H1 (cell line): ENCODE measurements at regions not wholly inside any gene's neighbourhood (a gene's known extent, or its start where the extent isn't known, plus 50 kb on each side); places are given as distances from the start of the nearest gene placed in this dataset.

Experiments
- CTCF ChIA-PET: fragments of 300-600 bp; sonication (Branson Sonifier 250); formaldehyde crosslinking; loops from one replicate; lab custom pipeline; 2021; ENCODE audit not compliant: partially characterized antibody; lab: Charles Lee
- POLR2A ChIA-PET: fragments of 300-600 bp; sonication (Branson Sonifier 250); formaldehyde crosslinking; loops from one replicate; lab custom pipeline; 2021; ENCODE audit warnings: inconsistent platforms; ENCODE audit not compliant: partially characterized antibody; lab: Charles Lee
- DNase-seq, 2 experiments: peaks; one replicate each; pipeline versions ENCODE4 v3.0.0 to v3.0.0-alpha.2; 2010 to 2022; ENCODE audit warnings: low spot score in 2 of 2, low read depth in 1 of 2, mixed read lengths in 1 of 2
- FAIRE-seq: peaks from 2 replicates; lab custom pipeline; 2011; peaks lifted over from hg19 to GRCh38; lab: Jason Lieb, UNC
- H2AFZ ChIP-seq: 2 replicates; pipeline ENCODE4 v1.8.1; 2012; ENCODE audit warnings: low read length, inconsistent platforms
- H2AK5ac ChIP-seq: 2 replicates; pipeline ENCODE4 v1.6.1; 2013; ENCODE audit warnings: low read depth, low read length
- H2BK120ac ChIP-seq: replicated peaks from 2 replicates; pipeline ENCODE3; 2013; ENCODE audit warnings: low read depth, low read length, inconsistent platforms
- H2BK12ac ChIP-seq: 2 replicates; pipeline ENCODE4 v1.6.1; 2013; ENCODE audit warnings: low read depth, low read length
- H2BK15ac ChIP-seq: 2 replicates; pipeline ENCODE4 v1.6.1; 2013; ENCODE audit warnings: low read length
- H2BK20ac ChIP-seq: 2 replicates; pipeline ENCODE4 v1.6.1; 2013; ENCODE audit warnings: low read length
- H2BK5ac ChIP-seq: 2 replicates; pipeline ENCODE4 v1.6.1; 2013; ENCODE audit warnings: low read depth, low read length
- H3K14ac ChIP-seq: 2 replicates; pipeline ENCODE4 v1.6.1; 2013; ENCODE audit warnings: inconsistent platforms; ENCODE audit not compliant: insufficient read length
- H3K18ac ChIP-seq: 2 replicates; pipeline ENCODE4 v1.6.1; 2013; ENCODE audit warnings: low read length; ENCODE audit errors: extremely low read depth
- H3K23ac ChIP-seq: 2 replicates; pipeline ENCODE4 v1.6.1; 2013; ENCODE audit warnings: inconsistent platforms; ENCODE audit not compliant: insufficient read length
- H3K23me2 ChIP-seq: 2 replicates; pipeline ENCODE4 v1.6.1; 2013; ENCODE audit warnings: low read depth, low read length
- H3K27ac ChIP-seq: 2 replicates; pipeline ENCODE4 v1.6.1; 2011; ENCODE audit warnings: low read depth, low read length, inconsistent platforms
- H3K27me3 ChIP-seq, 4 experiments: replicated peaks in 1 of 4; 1 replicate in 1 of 4; 2 replicates in 3 of 4; pipeline versions ENCODE4 v1.6.1 to v1.8.1; 2011 to 2013; ENCODE audit warnings: low read length in 3 of 4, mild to moderate bottlenecking in 3 of 4, inconsistent platforms in 2 of 4, mixed read lengths in 2 of 4, moderate library complexity in 1 of 4; ENCODE audit not compliant: control insufficient read depth in 3 of 4, insufficient read depth in 3 of 4; ENCODE audit errors: extremely low read depth in 1 of 4
- H3K36me3 ChIP-seq, 4 experiments: 2 replicates each; pipeline versions ENCODE4 v1.6.1 to v1.8.1; 2011 to 2013; ENCODE audit warnings: mild to moderate bottlenecking in 4 of 4, low read length in 3 of 4, moderate library complexity in 2 of 4, control low read depth in 1 of 4, inconsistent platforms in 1 of 4; ENCODE audit not compliant: insufficient read depth in 4 of 4, control insufficient read depth in 2 of 4
- H3K4ac ChIP-seq: replicated peaks from 2 replicates; pipeline ENCODE3; 2013; ENCODE audit warnings: low read length, low read depth, mixed read lengths, inconsistent platforms; ENCODE audit not compliant: insufficient read length
- H3K4me1 ChIP-seq, 4 experiments: replicated peaks in 1 of 4; 1 replicate in 1 of 4; 2 replicates in 3 of 4; pipeline versions ENCODE4 v1.6.1 to v1.8.1; 2011 to 2013; ENCODE audit warnings: low read length in 3 of 4, inconsistent platforms in 2 of 4, mixed read lengths in 1 of 4; ENCODE audit not compliant: insufficient read depth in 4 of 4, control insufficient read depth in 3 of 4
- H3K4me2 ChIP-seq, 2 experiments: 2 replicates each; pipeline versions ENCODE4 v1.6.1 to v1.8.1; 2011 to 2013; ENCODE audit warnings: low read depth in 2 of 2, low read length in 2 of 2, control low read depth in 1 of 2, inconsistent platforms in 1 of 2, mild to moderate bottlenecking in 1 of 2; ENCODE audit not compliant: insufficient read depth in 1 of 2
- H3K4me3 ChIP-seq, 4 experiments: fragments of 200-600, 300-600 bp in 1 of 4; sonication (generic), shearing (Covaris generic), sonication (Bioruptor Twin) in 1 of 4; 2 replicates each; pipeline versions ENCODE4 v1.5.1 to v1.8.1; 2011 to 2016; ENCODE audit warnings: low read length in 4 of 4, low read depth in 3 of 4, control low read depth in 2 of 4, inconsistent platforms in 2 of 4, mild to moderate bottlenecking in 2 of 4, mixed read lengths in 1 of 4, moderate library complexity in 1 of 4; ENCODE audit not compliant: insufficient read depth in 2 of 4; ENCODE audit errors: extremely low read depth in 1 of 4
- H3K56ac ChIP-seq: replicated peaks from 2 replicates; pipeline ENCODE3; 2013; ENCODE audit warnings: low read depth, mild to moderate bottlenecking, mixed read lengths, low read length, inconsistent platforms; ENCODE audit not compliant: insufficient read length
- H3K79me1 ChIP-seq: 2 replicates; pipeline ENCODE4 v1.6.1; 2013; ENCODE audit warnings: low read depth, low read length, control low read depth
- H3K79me2 ChIP-seq, 2 experiments: 2 replicates each; pipeline versions ENCODE4 v1.6.1 to v1.8.1; 2012 to 2013; ENCODE audit warnings: low read length in 2 of 2, mild to moderate bottlenecking in 2 of 2, inconsistent platforms in 1 of 2; ENCODE audit not compliant: insufficient read depth in 2 of 2, control insufficient read depth in 1 of 2
- H3K9ac ChIP-seq, 4 experiments: replicated peaks in 1 of 4; 1 replicate in 1 of 4; 2 replicates in 3 of 4; pipeline versions ENCODE4 v1.6.1 to v1.8.1; 2011 to 2013; ENCODE audit warnings: low read depth in 3 of 4, low read length in 3 of 4, control low read depth in 2 of 4, mild to moderate bottlenecking in 2 of 4, moderate library complexity in 2 of 4, inconsistent platforms in 1 of 4; ENCODE audit errors: extremely low read depth in 1 of 4
- H3K9me3 ChIP-seq, 2 experiments: 2 replicates each; pipeline versions ENCODE4 v1.6.1 to v1.8.1; 2012 to 2013; ENCODE audit warnings: mild to moderate bottlenecking in 2 of 2, moderate library complexity in 2 of 2, control low read depth in 1 of 2, inconsistent platforms in 1 of 2, low read depth in 1 of 2, low read length in 1 of 2, mixed read lengths in 1 of 2; ENCODE audit not compliant: insufficient read depth in 2 of 2
- H4K20me1 ChIP-seq, 2 experiments: replicated peaks in 1 of 2; 2 replicates each; pipeline versions ENCODE3 to v1.8.1; 2011 to 2013; ENCODE audit warnings: inconsistent platforms in 2 of 2, low read length in 2 of 2, mild to moderate bottlenecking in 1 of 2; ENCODE audit not compliant: insufficient read depth in 2 of 2, control insufficient read depth in 1 of 2
- H4K5ac ChIP-seq: 2 replicates; pipeline ENCODE4 v1.6.1; 2013; ENCODE audit warnings: low read length, low read depth, mixed read lengths, inconsistent platforms; ENCODE audit not compliant: insufficient read length
- H4K8ac ChIP-seq: 2 replicates; pipeline ENCODE4 v1.8.0; 2013; ENCODE audit warnings: mild to moderate bottlenecking, moderate library complexity, low read length, inconsistent platforms; ENCODE audit not compliant: insufficient read depth; ENCODE audit errors: extremely low read depth
- H4K91ac ChIP-seq: replicated peaks from 2 replicates; pipeline ENCODE3; 2013; ENCODE audit warnings: low read length, mixed read lengths, inconsistent platforms; ENCODE audit not compliant: insufficient read length
- JUN ChIP-seq: IDR thresholded peaks from 2 replicates; pipeline ENCODE4 v1.6.1; 2011; ENCODE audit warnings: low read depth, mild to moderate bottlenecking, improper control_type of control experiment, low read length
- MAFK ChIP-seq: IDR thresholded peaks from 2 replicates; pipeline ENCODE4 v1.6.1; 2012; ENCODE audit warnings: low read depth, mild to moderate bottlenecking, improper control_type of control experiment, low read length
- PHF8 ChIP-seq: fragments of 200-600 bp; sonication (generic); conservative IDR thresholded peaks from 2 replicates; pipeline ENCODE4 v1.7.1; 2012; ENCODE audit warnings: low read depth, mild to moderate bottlenecking, inconsistent platforms, low read length, moderate library complexity
- RBBP5 ChIP-seq: IDR thresholded peaks from 2 replicates; pipeline ENCODE4 v1.7.1; 2012; ENCODE audit warnings: low read depth, mild to moderate bottlenecking, inconsistent platforms, low read length, moderate library complexity, borderline replicate concordance
- SUZ12 ChIP-seq: fragments of 200-600 bp; sonication (generic); IDR thresholded peaks from 2 replicates; pipeline ENCODE4 v1.6.1; 2012; ENCODE audit warnings: mild to moderate bottlenecking, inconsistent platforms, low read length, moderate library complexity, mixed read lengths
- WGBS, 2 experiments: shearing (Covaris generic) in 1 of 2; methylation state at CpG; one replicate each; pipeline versions ENCODE4 v1.1.6 to v1.1.7; 2013 to 2015; ENCODE audit warnings: low lambda C conversion rate in 2 of 2, mixed read lengths in 2 of 2, inconsistent platforms in 1 of 2, low coverage in 1 of 2, missing lambda C conversion rate in 1 of 2; ENCODE audit not compliant: insufficient replicate concordance in 2 of 2, insufficient coverage in 1 of 2, insufficient read length in 1 of 2; ENCODE audit errors: extremely low coverage in 1 of 2, missing lambda C conversion rate in 1 of 2; 5-methylcytosine and 5-hydroxymethylcytosine counted together

- Histone ChIP-seq H3K36me3 (no peaks in the 10 kb centered on the region), H2BK5ac (no peak overlapping the region), H3K79me1 (no peaks in the 10 kb centered on the region), H4K8ac (no peak overlapping the region), H3K4ac (no peak overlapping the region), H3K23me2 (no peaks in the 10 kb centered on the region), H2BK120ac (no peak overlapping the region), H2BK15ac (no peak overlapping the region), H2BK20ac (no peak overlapping the region), H3K9me3 (peaks cover 0 to 3% of the 10 kb centered on the region in 2 experiments; a peak in 2 of 4 replicates), H4K20me1 (no peaks in the 10 kb centered on the region), H4K5ac (no peak overlapping the region), H3K4me2 (no peak overlapping the region), H4K91ac (no peak overlapping the region), H3K14ac (no peak overlapping the region), H3K56ac (no peak overlapping the region), H3K18ac (no peak overlapping the region), H3K79me2 (no peaks in the 10 kb centered on the region), H3K27ac (no peak overlapping the region), H2BK12ac (no peak overlapping the region), H2AK5ac (no peak overlapping the region), H3K4me3 (no peak overlapping the region), H3K4me1 (no peaks in the 10 kb centered on the region; a peak in 1 of 7 replicates), H2AFZ (no peak overlapping the region), H3K27me3 (no peaks in the 10 kb centered on the region), H3K9ac (no peak overlapping the region), H3K23ac (no peak overlapping the region)
- ChIA-PET CTCF (interaction anchor here (0.9 to 3.5 kb wide), 5 partner anchors 8 to 123 kb away, joined by 4 to 24 read pairs (median 7); no protein-coding TSS in a partner anchor), POLR2A (no interaction called here)
- WGBS, 2 experiments, result 79% methylated on average over 2 of the region's 2 CpGs; no CpG with 5 or more reads in 1 of the 2 experiments
- no peak for DNase-seq
- FAIRE-seq, result no peak
- TF ChIP-seq JUN (no peak), PHF8 (no peak), MAFK (no peak), SUZ12 (no peak), RBBP5 (no peak)
Observed at GRCh38 chr10:113434950-113435349, 117.9 kb upstream of the HABP2 start.
